Loucy (cell line): ENCODE measurements at regions not wholly inside any gene's neighbourhood (a gene's known extent, or its start where the extent isn't known, plus 50 kb on each side); places are given as distances from the start of the nearest gene placed in this dataset.

ENCODE experiments used
- CTCF ChIP-seq: fragments of 200-600 bp; sonication (generic); conservative IDR thresholded peaks from 2 replicates; pipeline ENCODE4 v1.5.1; 2014; ENCODE audit warnings: mild to moderate bottlenecking, antibody characterized with exemption, low read length
- EZH2phosphoT487 ChIP-seq: fragments of 200-600 bp; IDR thresholded peaks from 2 replicates; pipeline ENCODE4 v1.6.1; 2018; ENCODE audit warnings: antibody characterized with exemption, mild to moderate bottlenecking, moderate library complexity, borderline replicate concordance

GRCh38 chr5:67353500-67354450, 157.2 kb upstream of the CD180 start:
- TF ChIP-seq CTCF (no peak), EZH2phosphoT487 (no peak)
